B cell (primary cell): ENCODE measurements at regions not wholly inside any gene's neighbourhood (a gene's known extent, or its start where the extent isn't known, plus 50 kb on each side); places are given as distances from the start of the nearest gene placed in this dataset.

ENCODE experiments used
- ATAC-seq: fragments of 200-7000 bp; cut with Tn5 transposase; one replicate; pipeline ENCODE4 v1.10.0; 2021; ENCODE audit warnings: low read depth, mild to moderate bottlenecking, moderate number of reproducible peaks, moderate library complexity
- CTCF ChIA-PET: fragments of 350-600 bp; sonication (Branson Sonifier 250); formaldehyde crosslinking; loops from one replicate; lab custom pipeline; 2021; ENCODE audit warnings: antibody characterized with exemption, inconsistent platforms; lab: Charles Lee
- POLR2A ChIA-PET: fragments of 350-600 bp; sonication (Branson Sonifier 250); formaldehyde crosslinking; loops from one replicate; lab custom pipeline; 2021; ENCODE audit warnings: antibody characterized with exemption; lab: Charles Lee
- DNase-seq: peaks from one replicate; pipeline ENCODE4 v3.0.0; 2013
- H2AFZ ChIP-seq: 2 replicates; pipeline ENCODE4 v1.6.1; 2012; ENCODE audit warnings: mild to moderate bottlenecking, low read depth, low read length; ENCODE audit not compliant: insufficient read depth, poor library complexity, severe bottlenecking
- H3K27ac ChIP-seq, 2 donors: 1 replicate in 1 of 2; 2 replicates in 1 of 2; pipeline ENCODE4 v1.5.1; 2012 to 2013; ENCODE audit warnings: low read length in 2 of 2, mild to moderate bottlenecking in 2 of 2, moderate library complexity in 1 of 2
- H3K27me3 ChIP-seq, 4 experiments: fragments of 200-600 bp in 1 of 4; sonication (generic) in 1 of 4; replicated peaks in 1 of 4; 1 replicate in 2 of 4; 2 replicates in 2 of 4; pipeline versions ENCODE4 v1.6.1 to v1.7.0; 2013 to 2016; ENCODE audit warnings: low read length in 3 of 4, mild to moderate bottlenecking in 2 of 4, mixed read lengths in 1 of 4, moderate library complexity in 1 of 4; ENCODE audit not compliant: insufficient read depth in 4 of 4, control insufficient read depth in 3 of 4; ENCODE audit errors: control extremely low read depth in 1 of 4
- H3K36me3 ChIP-seq, 2 experiments: replicated peaks in 1 of 2; 1 replicate in 1 of 2; 2 replicates in 1 of 2; pipeline versions ENCODE4 v1.6.1 to v1.7.1; 2013; ENCODE audit warnings: low read length in 1 of 2; ENCODE audit not compliant: insufficient read depth in 2 of 2, control insufficient read depth in 1 of 2; ENCODE audit errors: control extremely low read depth in 1 of 2, extremely low read depth in 1 of 2
- H3K4me1 ChIP-seq, 2 donors: fragments of 200-600 bp in 1 of 2; sonication (generic) in 1 of 2; 1 replicate in 1 of 2; 2 replicates in 1 of 2; pipeline versions ENCODE4 v1.5.1 to v1.6.1; 2013 to 2017; ENCODE audit warnings: low read length in 2 of 2; ENCODE audit not compliant: control insufficient read depth in 2 of 2, insufficient read depth in 2 of 2
- H3K4me2 ChIP-seq: replicated peaks from 2 replicates; pipeline ENCODE3; 2012; ENCODE audit warnings: mild to moderate bottlenecking, low read depth, low read length; ENCODE audit not compliant: poor library complexity, severe bottlenecking
- H3K4me3 ChIP-seq, 5 experiments: fragments of 200-600 bp in 1 of 5; sonication (generic) in 1 of 5; 1 replicate in 3 of 5; 2 replicates in 2 of 5; pipeline versions ENCODE4 v1.5.1 to v1.7.0; 2011 to 2016; ENCODE audit warnings: low read length in 4 of 5, mild to moderate bottlenecking in 4 of 5, low read depth in 2 of 5, control low read depth in 1 of 5, moderate library complexity in 1 of 5; ENCODE audit not compliant: insufficient read depth in 1 of 5; ENCODE audit errors: control extremely low read depth in 1 of 5, extremely low read depth in 1 of 5
- H3K79me2 ChIP-seq: fragments of 200-600 bp; sonication (generic); one replicate; pipeline ENCODE4 v1.6.0; 2016; ENCODE audit warnings: low read length; ENCODE audit not compliant: control insufficient read depth, insufficient read depth
- H3K9ac ChIP-seq: fragments of 200-600 bp; sonication (generic); 2 replicates; pipeline ENCODE4 v1.6.1; 2017; ENCODE audit warnings: mild to moderate bottlenecking, low read length, moderate library complexity
- H3K9me3 ChIP-seq, 3 donors: one replicate each; pipeline versions ENCODE4 v1.6.1 to v1.7.1; 2013; ENCODE audit warnings: low read length in 2 of 3; ENCODE audit not compliant: control insufficient read depth in 2 of 3, insufficient read depth in 1 of 3; ENCODE audit errors: control extremely low read depth in 1 of 3
- H4K20me1 ChIP-seq: 2 replicates; pipeline ENCODE4 v1.6.0; 2012; ENCODE audit warnings: mild to moderate bottlenecking, low read length; ENCODE audit not compliant: insufficient read depth, control insufficient read depth, poor library complexity, severe bottlenecking
- H3K27ac Mint-ChIP-seq: one replicate; pipeline ENCODE4 v1.8.0; 2021; ENCODE audit warnings: mixed read lengths
- H3K27me3 Mint-ChIP-seq: one replicate; pipeline ENCODE4 v1.8.0; 2021; ENCODE audit warnings: mixed read lengths
- H3K4me1 Mint-ChIP-seq: one replicate; pipeline ENCODE4 v1.8.0; 2021; ENCODE audit warnings: mixed read lengths
- H3K4me3 Mint-ChIP-seq: one replicate; pipeline ENCODE4 v1.8.0; 2021; ENCODE audit warnings: mixed read lengths
- H3K9me3 Mint-ChIP-seq: one replicate; pipeline ENCODE4 v1.8.0; 2022; ENCODE audit warnings: mixed read lengths; ENCODE audit not compliant: insufficient read depth
- EZH2 ChIP-seq: IDR thresholded peaks from 2 replicates; pipeline ENCODE4 v1.6.1; 2012; ENCODE audit warnings: borderline replicate concordance, low read depth, mild to moderate bottlenecking, moderate library complexity, low read length; ENCODE audit not compliant: insufficient read depth, poor library complexity, severe bottlenecking
- WGBS: methylation state at CpG from one replicate; pipeline ENCODE4 v1.1.5; 2013; ENCODE audit warnings: missing lambda C conversion rate; ENCODE audit not compliant: insufficient coverage; 5-methylcytosine and 5-hydroxymethylcytosine counted together
- intact Hi-C: fragments of 100-400 bp; cut with micrococcal nuclease; formaldehyde crosslinking; loops from one replicate; pipeline ENCODE4 v1.10.0; 2022
- TF ChIP-seq, protein P1 (sequence below): fragments of 200-600 bp; IDR thresholded peaks from one replicate; pipeline ENCODE4 v1.8.0; 2022; ENCODE audit warnings: antibody characterized with exemption, mild to moderate bottlenecking

DNA sequence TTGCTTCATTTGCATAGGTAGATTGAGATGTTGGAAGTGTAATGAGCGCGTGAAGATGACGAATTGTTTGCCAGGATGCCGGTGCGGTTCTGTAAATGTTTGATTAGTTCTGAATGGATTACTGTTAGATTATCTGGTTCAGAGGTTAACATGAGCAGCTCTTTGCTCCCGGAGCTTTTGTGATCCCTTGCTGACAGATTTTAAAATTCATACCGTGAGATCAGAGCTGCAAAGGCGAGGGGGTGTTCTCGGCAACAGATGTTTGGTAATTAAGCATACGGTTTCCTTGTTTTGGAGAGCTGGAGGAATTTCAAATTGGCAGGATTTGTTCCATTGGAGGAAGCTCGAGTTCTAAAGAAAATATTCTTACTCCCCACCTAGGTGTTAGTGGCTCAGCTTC is 237.8 kb upstream of the GPR26 start:
- H3K4me3 ChIP-seq, result no peak overlapping the region
- H3K9me3 Mint-ChIP-seq, result no peaks in the 10 kb centered on the region
- no peak for DNase-seq
- H3K9me3 ChIP-seq, result no peaks in the 10 kb centered on the region
- ChIA-PET CTCF (no interaction called here), POLR2A (no interaction called here)
- ATAC-seq, result no peak
- H3K27me3 Mint-ChIP-seq, result peaks cover 38% of the 10 kb centered on the region
- H3K4me1 Mint-ChIP-seq, result no peaks in the 10 kb centered on the region
- TF ChIP-seq, protein P1, sequence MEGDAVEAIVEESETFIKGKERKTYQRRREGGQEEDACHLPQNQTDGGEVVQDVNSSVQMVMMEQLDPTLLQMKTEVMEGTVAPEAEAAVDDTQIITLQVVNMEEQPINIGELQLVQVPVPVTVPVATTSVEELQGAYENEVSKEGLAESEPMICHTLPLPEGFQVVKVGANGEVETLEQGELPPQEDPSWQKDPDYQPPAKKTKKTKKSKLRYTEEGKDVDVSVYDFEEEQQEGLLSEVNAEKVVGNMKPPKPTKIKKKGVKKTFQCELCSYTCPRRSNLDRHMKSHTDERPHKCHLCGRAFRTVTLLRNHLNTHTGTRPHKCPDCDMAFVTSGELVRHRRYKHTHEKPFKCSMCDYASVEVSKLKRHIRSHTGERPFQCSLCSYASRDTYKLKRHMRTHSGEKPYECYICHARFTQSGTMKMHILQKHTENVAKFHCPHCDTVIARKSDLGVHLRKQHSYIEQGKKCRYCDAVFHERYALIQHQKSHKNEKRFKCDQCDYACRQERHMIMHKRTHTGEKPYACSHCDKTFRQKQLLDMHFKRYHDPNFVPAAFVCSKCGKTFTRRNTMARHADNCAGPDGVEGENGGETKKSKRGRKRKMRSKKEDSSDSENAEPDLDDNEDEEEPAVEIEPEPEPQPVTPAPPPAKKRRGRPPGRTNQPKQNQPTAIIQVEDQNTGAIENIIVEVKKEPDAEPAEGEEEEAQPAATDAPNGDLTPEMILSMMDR, result no peak
- no peak for TF ChIP-seq EZH2
- H3K27ac ChIP-seq, result no peak overlapping the region
- H3K4me1 ChIP-seq, result no peaks in the 10 kb centered on the region
- H4K20me1 ChIP-seq, result no peaks in the 10 kb centered on the region
- H3K36me3 ChIP-seq, result no peaks in the 10 kb centered on the region
- H3K79me2 ChIP-seq, result no peaks in the 10 kb centered on the region
- H2AFZ ChIP-seq, result no peak overlapping the region
- H3K27me3 ChIP-seq, result peaks cover 0 to 6% (median 0%) of the 10 kb centered on the region in 4 experiments
- H3K27ac Mint-ChIP-seq, result no peak overlapping the region
- H3K4me3 Mint-ChIP-seq, result no peak overlapping the region
- no peak overlapping the region for H3K4me2 ChIP-seq
- H3K9ac ChIP-seq, result no peak overlapping the region
- intact Hi-C loops, result no loop called here
- 96% methylated on average over 5 of the region's 11 CpGs for WGBS

DNA sequence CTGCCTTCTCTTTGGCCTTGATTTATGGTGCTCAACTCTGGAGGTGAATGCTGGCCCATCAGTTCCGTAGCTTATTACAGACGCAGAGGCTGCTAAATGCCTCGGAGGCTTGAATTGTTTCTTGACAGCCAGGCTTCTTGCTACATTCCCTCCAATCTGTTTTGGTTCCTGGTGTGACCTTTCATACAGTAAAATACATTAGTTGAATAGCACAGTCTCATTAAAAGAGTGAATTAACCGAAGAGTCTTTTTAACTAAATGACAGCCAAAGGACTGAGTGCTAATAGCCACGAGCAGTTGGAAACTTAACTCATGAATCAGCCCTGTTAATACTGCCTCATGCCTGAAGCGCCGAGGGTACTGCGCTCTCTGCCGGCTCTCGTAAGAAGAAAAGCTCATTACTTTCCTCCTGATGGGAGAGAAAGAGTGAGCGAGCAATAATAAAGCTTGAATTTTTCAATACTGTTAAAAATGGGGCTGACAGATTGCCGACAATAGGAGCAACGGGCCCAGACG is 236.4 kb upstream of the GPR26 start:
- POLR2A ChIA-PET, result no interaction called here
- Histone ChIP-seq H3K4me1 (no peaks in the 10 kb centered on the region), H3K27me3 (peaks cover 0 to 6% (median 2%) of the 10 kb centered on the region in 4 experiments), H2AFZ (no peak overlapping the region), H3K9ac (no peak overlapping the region), H3K79me2 (no peaks in the 10 kb centered on the region), H3K4me2 (no peak overlapping the region), H3K27ac (no peak overlapping the region), H4K20me1 (no peaks in the 10 kb centered on the region), H3K9me3 (no peaks in the 10 kb centered on the region), H3K36me3 (no peaks in the 10 kb centered on the region), H3K4me3 (no peak overlapping the region)
- ATAC-seq (no peak), DNase-seq (no peak)
- Mint-ChIP-seq H3K9me3 (no peaks in the 10 kb centered on the region), H3K27ac (no peak overlapping the region), H3K4me3 (no peak overlapping the region), H3K4me1 (no peaks in the 10 kb centered on the region), H3K27me3 (peaks cover 40% of the 10 kb centered on the region)
- CTCF ChIA-PET, result no interaction called here
- intact Hi-C loops, result no loop called here
- no peak for TF ChIP-seq EZH2
- TF ChIP-seq, protein P1, result no peak
- WGBS, result 75% methylated on average over 2 of the region's 14 CpGs
